ENCODE measurements at regions not wholly inside any gene's neighbourhood (a gene's known extent, or its start where the extent isn't known, plus 50 kb on each side); places are given as distances from the start of the nearest gene placed in this dataset.

- Histone ChIP-seq H3K4me3 (ENCODE audit: insufficient read depth, low read length, poor library complexity, severe bottlenecking) (no peak overlapping the region), H3K27ac (ENCODE audit: low read depth, low read length) (no peak overlapping the region), H3F3A (ENCODE audit: insufficient read depth) (no peaks in the 10 kb centered on the region), H3K36me3 (ENCODE audit: low read length) (no peaks in the 10 kb centered on the region), H3K9ac (ENCODE audit: low read length) (no peak overlapping the region), H3K27me3 (ENCODE audit: low read length) (no peaks in the 10 kb centered on the region), H3K79me2 (ENCODE audit: insufficient read depth, low read length) (no peaks in the 10 kb centered on the region), H2AFZ (ENCODE audit: low read depth, low read length, severe bottlenecking) (no peak overlapping the region), H3K9me3 (ENCODE audit: insufficient read depth, low read length) (no peaks in the 10 kb centered on the region), H3K9me2 (replicated peaks; ENCODE audit: insufficient read depth, low read length) (no peaks in the 10 kb centered on the region), H4K20me1 (ENCODE audit: low read depth, low read length) (no peaks in the 10 kb centered on the region), H3K4me2 (ENCODE audit: low read depth, low read length, poor library complexity, severe bottlenecking) (no peak overlapping the region)
- TF ChIP-seq EZH2phosphoT487 (conservative IDR thresholded peaks at IDR 0.05; ENCODE audit: low read length) (no peak), CTCF (IDR thresholded peaks at IDR 0.05; ENCODE audit: insufficient read depth, low read length, poor library complexity, severe bottlenecking) (no peak)
These were observed 195.5 kb downstream of the CDCA7 start for GRCh38 chr2:173550143-173550542.

GRCh38 chr2:173552531-173552930, 197.9 kb downstream of the CDCA7 start:
- Histone ChIP-seq H3K9ac (ENCODE audit: low read length) (no peak overlapping the region), H3K79me2 (ENCODE audit: insufficient read depth, low read length) (no peaks in the 10 kb centered on the region), H3K9me2 (replicated peaks; ENCODE audit: insufficient read depth, low read length) (no peaks in the 10 kb centered on the region), H2AFZ (ENCODE audit: low read depth, low read length, severe bottlenecking) (no peak overlapping the region), H3F3A (ENCODE audit: insufficient read depth) (no peaks in the 10 kb centered on the region), H3K4me2 (ENCODE audit: low read depth, low read length, poor library complexity, severe bottlenecking) (no peak overlapping the region), H4K20me1 (ENCODE audit: low read depth, low read length) (no peaks in the 10 kb centered on the region), H3K4me3 (ENCODE audit: insufficient read depth, low read length, poor library complexity, severe bottlenecking) (no peak overlapping the region), H3K27ac (ENCODE audit: low read depth, low read length) (no peak overlapping the region), H3K9me3 (ENCODE audit: insufficient read depth, low read length) (no peaks in the 10 kb centered on the region), H3K27me3 (ENCODE audit: low read length) (no peaks in the 10 kb centered on the region), H3K36me3 (ENCODE audit: low read length) (no peaks in the 10 kb centered on the region)
- no peak for TF ChIP-seq EZH2phosphoT487 (conservative IDR thresholded peaks at IDR 0.05; ENCODE audit: low read length)
- no peak for TF ChIP-seq CTCF (IDR thresholded peaks at IDR 0.05; ENCODE audit: insufficient read depth, low read length, poor library complexity, severe bottlenecking)

- no peak overlapping the region for H3K9ac ChIP-seq (ENCODE audit: low read length)
- H3K4me2 ChIP-seq (ENCODE audit: low read depth, low read length, poor library complexity, severe bottlenecking), result no peak overlapping the region
- no peak for TF ChIP-seq CTCF (IDR thresholded peaks at IDR 0.05; ENCODE audit: insufficient read depth, low read length, poor library complexity, severe bottlenecking)
- no peak for TF ChIP-seq EZH2phosphoT487 (conservative IDR thresholded peaks at IDR 0.05; ENCODE audit: low read length)
- no peaks in the 10 kb centered on the region for H3K79me2 ChIP-seq (ENCODE audit: insufficient read depth, low read length)
- no peaks in the 10 kb centered on the region for H3K9me3 ChIP-seq (ENCODE audit: insufficient read depth, low read length)
- H3K4me3 ChIP-seq (ENCODE audit: insufficient read depth, low read length, poor library complexity, severe bottlenecking), result no peak overlapping the region
- no peaks in the 10 kb centered on the region for H3K9me2 ChIP-seq (replicated peaks; ENCODE audit: insufficient read depth, low read length)
- no peaks in the 10 kb centered on the region for H3F3A ChIP-seq (ENCODE audit: insufficient read depth)
- no peaks in the 10 kb centered on the region for H4K20me1 ChIP-seq (ENCODE audit: low read depth, low read length)
- no peak overlapping the region for H3K27ac ChIP-seq (ENCODE audit: low read depth, low read length)
- H2AFZ ChIP-seq (ENCODE audit: low read depth, low read length, severe bottlenecking), result no peak overlapping the region
- no peaks in the 10 kb centered on the region for H3K36me3 ChIP-seq (ENCODE audit: low read length)
- no peaks in the 10 kb centered on the region for H3K27me3 ChIP-seq (ENCODE audit: low read length)
These were observed 198.9 kb downstream of the CDCA7 start for GRCh38 chr2:173553593-173553992.
